Skeletal muscle satellite cell (primary cell): ENCODE measurements at regions not wholly inside any gene's neighbourhood (a gene's known extent, or its start where the extent isn't known, plus 50 kb on each side); places are given as distances from the start of the nearest gene placed in this dataset.
"Not testable (repeated sequence)": the region's sequence is repeated elsewhere in the genome, so short reads cannot be mapped to it uniquely, and the experiment has no call there.

ENCODE experiments used
- H3K27me3 ChIP-seq: 2 replicates; pipeline ENCODE4 v1.7.0; 2013; ENCODE audit warnings: low read length; ENCODE audit not compliant: control insufficient read depth, insufficient read depth
- H3K36me3 ChIP-seq: 2 replicates; pipeline ENCODE4 v1.7.0; 2013; ENCODE audit warnings: mild to moderate bottlenecking, control low read depth, low read length; ENCODE audit not compliant: insufficient read depth
- H3K4me1 ChIP-seq: 2 replicates; pipeline ENCODE4 v1.7.0; 2013; ENCODE audit warnings: low read length; ENCODE audit not compliant: control insufficient read depth, insufficient read depth
- H3K4me2 ChIP-seq: 2 replicates; pipeline ENCODE4 v1.7.0; 2013; ENCODE audit warnings: mild to moderate bottlenecking, low read length
- H3K4me3 ChIP-seq: 2 replicates; pipeline ENCODE4 v1.7.0; 2013; ENCODE audit warnings: low read length
- H3K9ac ChIP-seq: 2 replicates; pipeline ENCODE4 v1.7.0; 2013; ENCODE audit warnings: mild to moderate bottlenecking, low read depth, low read length, moderate library complexity
- H3K9me3 ChIP-seq: replicated peaks from 2 replicates; pipeline ENCODE4 v1.7.0; 2013; ENCODE audit warnings: mild to moderate bottlenecking, control low read depth, low read length

- H3K4me1 ChIP-seq = no peaks in the 10 kb centered on the region
- H3K36me3 ChIP-seq = no peaks in the 10 kb centered on the region
- H3K4me3 ChIP-seq = no peak overlapping the region
- H3K9ac ChIP-seq = no peak overlapping the region
- no peaks in the 10 kb centered on the region for H3K9me3 ChIP-seq
- H3K27me3 ChIP-seq = peaks cover 3% of the 10 kb centered on the region
- H3K4me2 ChIP-seq = no peak overlapping the region
These were observed 54.2 kb upstream of the RABGAP1L start for GRCh38 chr1:174105086-174105485.

- Histone ChIP-seq H3K4me2 (no peak overlapping the region), H3K36me3 (no peaks in the 10 kb centered on the region), H3K9me3 (no peaks in the 10 kb centered on the region), H3K27me3 (peaks cover 6% of the 10 kb centered on the region), H3K4me3 (no peak overlapping the region), H3K4me1 (no peaks in the 10 kb centered on the region), H3K9ac (no peak overlapping the region)
These were observed 55.6 kb upstream of the RABGAP1L start for GRCh38 chr1:174103766-174104165.

- not testable (repeated sequence) for H3K36me3 ChIP-seq, H3K4me3 ChIP-seq, H3K4me1 ChIP-seq, H3K9ac ChIP-seq, H3K9me3 ChIP-seq, H3K4me2 ChIP-seq
- peaks cover 11% of the 10 kb centered on the region for H3K27me3 ChIP-seq
These were observed 57.3 kb upstream of the RABGAP1L start for GRCh38 chr1:174101976-174102375.

GRCh38 chr1:174097426-174097825 is 61.9 kb upstream of the RABGAP1L start:
- Histone ChIP-seq H3K27me3 (peaks cover 21% of the 10 kb centered on the region), H3K9me3 (no peaks in the 10 kb centered on the region), H3K4me2 (no peak overlapping the region), H3K4me1 (no peaks in the 10 kb centered on the region), H3K9ac (no peak overlapping the region), H3K4me3 (no peak overlapping the region), H3K36me3 (no peaks in the 10 kb centered on the region)

GRCh38 chr1:174093789-174094188 is 65.5 kb upstream of the RABGAP1L start:
- H3K9me3 ChIP-seq, H3K4me3 ChIP-seq, H3K4me2 ChIP-seq, H3K4me1 ChIP-seq, H3K9ac ChIP-seq, H3K36me3 ChIP-seq: not testable (repeated sequence)
- peaks cover 32% of the 10 kb centered on the region for H3K27me3 ChIP-seq

- Histone ChIP-seq H3K36me3 (no peaks in the 10 kb centered on the region), H3K9me3 (no peaks in the 10 kb centered on the region), H3K27me3 (peaks cover 15% of the 10 kb centered on the region), H3K9ac (no peak overlapping the region), H3K4me1 (no peaks in the 10 kb centered on the region), H3K4me2 (no peak overlapping the region), H3K4me3 (no peak overlapping the region)
These were observed 68.3 kb upstream of the RC3H1 start for GRCh38 chr1:174090471-174090870.

- Histone ChIP-seq H3K4me3 (no peak overlapping the region), H3K27me3 (no peaks in the 10 kb centered on the region), H3K9me3 (no peaks in the 10 kb centered on the region), H3K4me2 (no peak overlapping the region), H3K4me1 (no peaks in the 10 kb centered on the region), H3K9ac (no peak overlapping the region), H3K36me3 (no peaks in the 10 kb centered on the region)
These were observed 58.7 kb upstream of the RC3H1 start for GRCh38 chr1:174080819-174081218.

- no peaks in the 10 kb centered on the region for H3K9me3 ChIP-seq
- H3K9ac ChIP-seq = no peak overlapping the region
- H3K4me2 ChIP-seq = no peak overlapping the region
- no peaks in the 10 kb centered on the region for H3K36me3 ChIP-seq
- no peak overlapping the region for H3K4me3 ChIP-seq
- H3K4me1 ChIP-seq = no peaks in the 10 kb centered on the region
- no peaks in the 10 kb centered on the region for H3K27me3 ChIP-seq
These were observed 57.6 kb upstream of the RC3H1 start for GRCh38 chr1:174079796-174080195.

- H3K4me1 ChIP-seq, H3K9me3 ChIP-seq, H3K36me3 ChIP-seq, H3K27me3 ChIP-seq, H3K9ac ChIP-seq, H3K4me3 ChIP-seq, H3K4me2 ChIP-seq: not testable (repeated sequence)
These were observed 56.8 kb upstream of the RC3H1 start for GRCh38 chr1:174078916-174079315.

GRCh38 chr1:174077749-174078490 is 55.8 kb upstream of the RC3H1 start:
- Histone ChIP-seq H3K4me2 (peak overlapping the region; percentile 66), H3K9ac (no peak overlapping the region), H3K9me3 (no peaks in the 10 kb centered on the region), H3K36me3 (no peaks in the 10 kb centered on the region), H3K4me1 (no peaks in the 10 kb centered on the region), H3K4me3 (no peak overlapping the region), H3K27me3 (no peaks in the 10 kb centered on the region)

GRCh38 chr1:174075245-174075692 is 53.1 kb upstream of the RC3H1 start:
- H3K4me1 ChIP-seq = no peaks in the 10 kb centered on the region
- no peak overlapping the region for H3K4me3 ChIP-seq
- no peaks in the 10 kb centered on the region for H3K9me3 ChIP-seq
- no peak overlapping the region for H3K4me2 ChIP-seq
- H3K36me3 ChIP-seq = no peaks in the 10 kb centered on the region
- H3K9ac ChIP-seq = no peak overlapping the region
- H3K27me3 ChIP-seq = no peaks in the 10 kb centered on the region

GRCh38 chr1:174074757-174075156 is 52.6 kb upstream of the RC3H1 start:
- Histone ChIP-seq H3K4me1 (no peaks in the 10 kb centered on the region), H3K27me3 (no peaks in the 10 kb centered on the region), H3K36me3 (no peaks in the 10 kb centered on the region), H3K4me2 (no peak overlapping the region), H3K9me3 (no peaks in the 10 kb centered on the region), H3K4me3 (no peak overlapping the region), H3K9ac (no peak overlapping the region)
